ENCODE measurements at regions not wholly inside any gene's neighbourhood (a gene's known extent, or its start where the extent isn't known, plus 50 kb on each side); places are given as distances from the start of the nearest gene placed in this dataset.

- Mint-ChIP-seq H3K9me3 (peaks cover 47% of the 10 kb centered on the region), H3K4me1 (no peaks in the 10 kb centered on the region), H3K27ac (no peak overlapping the region), H3K4me3 (no peak overlapping the region), H3K27me3 (ENCODE audit: insufficient read depth, low read depth, poor library complexity) (no peaks in the 10 kb centered on the region), H3K36me3 (ENCODE audit: low read depth) (peaks cover 45% of the 10 kb centered on the region)
- no peak for TF ChIP-seq ZNF114 (CRISPR knock-in tag; IDR thresholded peaks at IDR 0.05)
- TF ChIP-seq POLR2AphosphoS5 (IDR thresholded peaks at IDR 0.05; ENCODE audit: low read depth) = no peak
- no peak for TF ChIP-seq JUNB (IDR thresholded peaks at IDR 0.05; ENCODE audit: unreplicated experiment)
- TF ChIP-seq STAT1 (IDR thresholded peaks at IDR 0.05; ENCODE audit: unreplicated experiment) = no peak
- no peak for TF ChIP-seq CREB1 (CRISPR knock-in tag; IDR thresholded peaks at IDR 0.05; ENCODE audit: low read depth)
- TF ChIP-seq, protein P1, sequence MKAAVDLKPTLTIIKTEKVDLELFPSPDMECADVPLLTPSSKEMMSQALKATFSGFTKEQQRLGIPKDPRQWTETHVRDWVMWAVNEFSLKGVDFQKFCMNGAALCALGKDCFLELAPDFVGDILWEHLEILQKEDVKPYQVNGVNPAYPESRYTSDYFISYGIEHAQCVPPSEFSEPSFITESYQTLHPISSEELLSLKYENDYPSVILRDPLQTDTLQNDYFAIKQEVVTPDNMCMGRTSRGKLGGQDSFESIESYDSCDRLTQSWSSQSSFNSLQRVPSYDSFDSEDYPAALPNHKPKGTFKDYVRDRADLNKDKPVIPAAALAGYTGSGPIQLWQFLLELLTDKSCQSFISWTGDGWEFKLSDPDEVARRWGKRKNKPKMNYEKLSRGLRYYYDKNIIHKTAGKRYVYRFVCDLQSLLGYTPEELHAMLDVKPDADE (IDR thresholded peaks at IDR 0.05) = no peak
- no peak for TF ChIP-seq ZNF462 (CRISPR knock-in tag; IDR thresholded peaks at IDR 0.05)
- TF ChIP-seq, protein P2, sequence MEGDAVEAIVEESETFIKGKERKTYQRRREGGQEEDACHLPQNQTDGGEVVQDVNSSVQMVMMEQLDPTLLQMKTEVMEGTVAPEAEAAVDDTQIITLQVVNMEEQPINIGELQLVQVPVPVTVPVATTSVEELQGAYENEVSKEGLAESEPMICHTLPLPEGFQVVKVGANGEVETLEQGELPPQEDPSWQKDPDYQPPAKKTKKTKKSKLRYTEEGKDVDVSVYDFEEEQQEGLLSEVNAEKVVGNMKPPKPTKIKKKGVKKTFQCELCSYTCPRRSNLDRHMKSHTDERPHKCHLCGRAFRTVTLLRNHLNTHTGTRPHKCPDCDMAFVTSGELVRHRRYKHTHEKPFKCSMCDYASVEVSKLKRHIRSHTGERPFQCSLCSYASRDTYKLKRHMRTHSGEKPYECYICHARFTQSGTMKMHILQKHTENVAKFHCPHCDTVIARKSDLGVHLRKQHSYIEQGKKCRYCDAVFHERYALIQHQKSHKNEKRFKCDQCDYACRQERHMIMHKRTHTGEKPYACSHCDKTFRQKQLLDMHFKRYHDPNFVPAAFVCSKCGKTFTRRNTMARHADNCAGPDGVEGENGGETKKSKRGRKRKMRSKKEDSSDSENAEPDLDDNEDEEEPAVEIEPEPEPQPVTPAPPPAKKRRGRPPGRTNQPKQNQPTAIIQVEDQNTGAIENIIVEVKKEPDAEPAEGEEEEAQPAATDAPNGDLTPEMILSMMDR (conservative IDR thresholded peaks at IDR 0.05; ENCODE audit: low read depth in 2 of 2) = no peak
- TF ChIP-seq REST (IDR thresholded peaks at IDR 0.05; ENCODE audit: unreplicated experiment) = no peak
- Histone ChIP-seq H3K4me3 (no peak overlapping the region), H4K20me1 (replicated peaks; ENCODE audit: insufficient read depth) (no peaks in the 10 kb centered on the region), H3K9me2 (ENCODE audit: insufficient read depth) (peaks cover 2% of the 10 kb centered on the region; the same call in 1 of the 2 replicates), H3F3A (replicated peaks; ENCODE audit: low read depth) (no peaks in the 10 kb centered on the region), H3K27me3 (ENCODE audit: insufficient read depth) (no peaks in the 10 kb centered on the region), H3K27ac (ENCODE audit: low read depth) (no peak overlapping the region), H3K36me3 (ENCODE audit: insufficient read depth) (no peaks in the 10 kb centered on the region; the same call in 1 of the 2 replicates), H3K79me2 (replicated peaks; ENCODE audit: insufficient read depth) (no peaks in the 10 kb centered on the region), H3K4me1 (ENCODE audit: insufficient read depth) (peaks cover 2% of the 10 kb centered on the region; the same call in 1 of the 2 replicates), H3K4me2 (no peak overlapping the region), H2AFZ (no peak overlapping the region)
- ATAC-seq = no peak
- DNase-seq (ENCODE audit: low spot score) = no peak
These were observed 415.8 kb upstream of the KIF2B start for GRCh38 chr17:53406907-53407306.

All from GM23338 (cell line).